ENCODE measurements at regions not wholly inside any gene's neighbourhood (a gene's known extent, or its start where the extent isn't known, plus 50 kb on each side); places are given as distances from the start of the nearest gene placed in this dataset.
A peak's percentile ranks its signal among the peaks of the same experiment; 100 is the strongest.

DNA sequence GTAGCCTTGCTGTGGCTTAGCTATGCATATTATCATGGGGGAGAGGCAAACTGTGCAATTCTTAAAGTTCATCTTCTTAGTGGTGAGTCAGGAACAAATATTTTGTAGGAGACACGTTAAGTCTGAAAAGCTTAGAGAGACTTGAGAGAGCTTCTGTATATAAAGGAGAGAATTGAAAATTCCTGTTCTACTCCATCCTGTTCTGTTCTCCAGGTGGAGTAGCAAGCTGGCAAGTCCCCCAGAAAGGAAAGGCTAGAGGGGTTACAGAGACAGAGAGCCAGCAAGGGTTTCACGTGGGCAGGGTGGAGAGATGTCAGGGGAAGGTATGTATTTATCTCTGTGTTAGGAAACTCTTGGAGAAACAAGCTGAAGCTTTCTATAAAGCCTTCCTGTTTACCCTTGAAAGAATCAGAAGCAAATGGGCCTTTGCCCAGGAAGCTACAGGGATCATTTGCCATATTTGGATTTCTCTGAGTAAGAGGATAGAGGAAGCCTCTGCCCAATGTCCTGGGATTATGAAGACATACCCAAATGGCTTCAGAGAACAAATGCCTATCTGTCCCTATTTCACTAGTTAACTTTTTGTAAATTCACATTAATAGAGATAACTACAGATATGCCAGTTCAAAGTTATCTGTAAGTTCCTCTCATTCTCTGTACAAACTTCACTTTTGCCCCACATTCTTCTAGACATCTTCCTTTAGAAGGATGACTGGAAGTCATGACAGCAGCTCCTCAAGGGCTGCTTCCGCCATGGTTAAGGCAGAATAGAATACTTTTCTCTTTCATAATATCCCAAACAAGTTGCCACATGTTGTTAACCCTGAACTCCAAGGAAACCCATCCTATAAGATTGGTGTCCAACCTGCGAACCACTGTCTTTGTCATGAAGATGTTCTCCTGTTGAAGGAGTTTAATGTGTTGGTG, 126.7 kb upstream of the NEDD9 start:
- no peak for DNase-seq (ENCODE audit: low read depth)

DNA sequence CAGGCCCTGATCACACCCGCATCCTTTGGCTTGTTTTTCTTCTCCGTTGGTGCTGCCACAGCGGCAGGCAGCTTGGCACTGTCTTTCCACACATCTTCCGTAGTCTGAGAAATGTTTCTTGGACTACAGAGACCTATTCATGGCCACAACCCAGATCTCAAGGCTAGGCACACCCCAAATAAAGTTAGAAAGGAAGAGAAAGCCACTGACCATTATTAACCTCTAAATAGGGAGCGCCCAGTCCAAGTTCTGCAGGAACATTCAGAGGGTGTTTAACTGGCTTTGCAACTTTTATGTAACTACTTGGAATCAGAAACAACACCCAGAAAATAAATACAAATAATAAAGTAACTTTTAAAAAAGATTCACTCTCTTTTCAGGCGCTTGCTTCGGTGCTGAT, 124.8 kb upstream of the NEDD9 start:
- no peak for DNase-seq (ENCODE audit: low read depth)

DNA sequence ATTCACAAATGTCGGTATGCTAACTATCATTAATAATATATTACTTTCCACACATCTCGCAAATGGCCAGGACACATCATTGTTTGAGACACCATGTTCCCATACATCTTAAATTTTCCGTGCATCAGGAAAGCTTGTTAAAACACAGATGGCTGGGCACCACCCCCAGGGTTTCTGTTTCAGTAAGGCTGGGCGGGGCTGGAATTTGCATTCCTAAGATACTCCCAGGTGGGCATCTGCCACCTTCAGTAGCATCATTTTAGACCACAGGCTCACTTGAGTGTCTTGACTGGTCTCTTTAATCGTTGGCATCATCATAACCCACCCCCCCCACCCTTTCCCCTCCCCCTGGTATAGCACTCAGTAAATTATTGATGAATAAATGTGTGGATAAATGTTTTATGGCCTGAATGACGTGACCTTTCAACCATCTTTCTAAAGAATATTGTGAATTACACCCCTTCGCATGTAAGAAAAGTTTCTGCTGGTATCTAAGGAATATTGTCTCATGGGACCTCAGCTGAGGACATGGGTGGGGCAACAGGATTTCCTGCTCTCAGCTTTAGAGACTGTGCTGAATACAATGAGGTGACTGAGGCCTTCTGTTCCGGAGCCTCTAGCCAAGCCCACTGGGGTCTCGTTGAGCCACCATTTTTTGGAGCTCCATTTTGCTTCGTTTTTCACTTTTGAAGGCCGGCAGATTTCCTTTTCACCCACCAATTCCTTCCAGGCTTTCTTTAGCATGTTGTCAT, 124.1 kb upstream of the NEDD9 start:
- DNase-seq (ENCODE audit: low read depth) = no peak

DNA sequence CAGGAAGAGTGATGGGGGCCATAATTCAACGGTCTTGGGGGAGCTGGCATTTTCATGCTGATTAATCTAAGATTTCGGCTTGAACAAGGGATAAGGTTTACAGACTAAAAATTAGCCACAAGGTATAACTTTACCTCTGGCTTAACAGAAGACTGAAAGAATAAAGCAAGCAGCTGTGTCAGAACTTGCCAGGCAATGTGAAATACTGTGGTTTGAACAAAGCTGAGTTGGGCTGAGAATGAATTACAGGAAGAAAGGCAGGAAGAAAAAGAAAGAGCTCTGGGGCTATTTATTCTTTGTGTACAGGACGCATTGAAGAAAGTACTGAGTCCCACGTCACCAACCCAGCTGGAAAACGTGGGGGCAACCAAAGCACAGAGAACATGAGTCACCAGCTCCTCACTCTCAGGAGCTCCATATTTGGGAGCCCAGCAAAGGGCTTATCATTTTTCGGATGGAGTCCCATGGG, 121.5 kb upstream of the NEDD9 start:
- DNase-seq (ENCODE audit: low read depth) = peak; percentile 11

DNA sequence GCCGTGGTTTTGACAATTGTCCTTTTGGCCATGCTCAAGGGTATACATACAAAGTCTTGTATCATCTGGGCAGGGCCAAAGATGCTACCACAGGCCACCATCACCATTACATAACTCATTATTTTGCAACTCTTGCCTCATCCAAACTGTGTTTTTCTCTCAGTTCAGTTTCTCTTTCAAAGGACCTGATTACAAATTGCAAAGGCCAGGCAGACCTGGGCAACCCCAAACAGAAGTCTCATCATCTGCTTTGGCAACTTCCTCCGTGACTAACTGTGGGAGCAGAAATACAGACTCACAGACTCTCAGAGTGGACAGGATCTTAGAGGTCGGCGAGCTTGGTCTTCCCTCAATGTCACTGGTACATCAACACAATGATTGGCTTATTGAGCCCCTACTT, 117.8 kb upstream of the NEDD9 start:
- DNase-seq (ENCODE audit: low read depth) = no peak

DNA sequence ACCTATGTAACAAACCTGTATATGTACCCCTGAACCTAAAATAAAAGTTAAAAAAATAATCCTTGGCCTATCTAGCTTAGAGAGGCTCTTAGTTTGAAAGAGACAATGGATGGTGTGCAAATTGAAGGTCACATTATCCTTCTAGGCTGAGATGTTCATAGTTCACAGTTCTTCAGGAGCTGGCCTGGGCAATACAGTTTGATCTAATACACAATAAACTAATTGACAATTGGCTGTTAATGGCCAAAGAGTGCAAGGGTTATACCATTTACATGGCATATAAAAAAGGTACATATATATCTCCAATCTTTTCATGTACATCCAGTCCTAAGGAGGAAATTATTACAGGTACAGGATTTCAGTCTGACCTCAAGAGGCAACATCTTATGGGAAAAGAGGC, 117.4 kb upstream of the NEDD9 start:
- DNase-seq (ENCODE audit: low read depth) = no peak

DNA sequence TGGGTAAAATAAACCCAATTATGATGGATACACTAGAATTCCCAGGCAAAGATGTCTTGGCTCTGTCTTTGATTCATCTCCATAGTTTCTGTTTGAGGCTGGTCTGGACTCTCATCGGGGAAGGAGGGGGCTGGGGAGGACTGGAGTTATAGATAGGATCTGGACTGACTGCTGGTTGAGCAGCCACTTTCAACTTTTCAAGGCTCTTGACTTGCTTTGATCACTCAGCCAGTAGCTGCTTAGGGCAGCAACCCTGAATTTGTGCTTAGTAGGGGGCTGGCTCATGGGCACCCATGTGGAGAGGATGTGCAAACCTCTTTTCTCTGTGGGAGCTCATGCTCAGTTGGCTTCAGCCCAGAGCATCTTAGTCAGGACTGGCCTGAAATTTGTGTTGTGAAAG, 114.0 kb upstream of the NEDD9 start:
- DNase-seq (ENCODE audit: low read depth) = no peak

DNA sequence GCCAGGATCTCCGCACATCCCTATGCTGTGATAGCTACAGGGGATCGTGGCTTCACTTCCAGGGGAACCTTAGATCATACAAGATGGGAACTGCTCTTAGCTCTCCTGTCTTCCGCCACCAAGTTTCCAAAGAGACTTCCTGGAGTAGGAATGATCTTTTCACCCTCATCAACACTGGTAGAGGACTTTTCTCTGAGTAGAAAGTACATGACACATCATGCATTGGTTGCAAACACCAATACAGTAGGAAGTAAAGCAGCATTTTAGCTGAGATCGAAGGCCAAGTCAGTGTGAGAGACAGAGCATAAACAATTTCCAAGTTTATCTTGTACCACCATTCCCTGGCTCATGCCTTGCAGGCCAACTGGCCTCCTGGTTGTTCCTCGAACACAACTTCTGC, 113.1 kb upstream of the NEDD9 start:
- DNase-seq (ENCODE audit: low read depth) = no peak

DNA sequence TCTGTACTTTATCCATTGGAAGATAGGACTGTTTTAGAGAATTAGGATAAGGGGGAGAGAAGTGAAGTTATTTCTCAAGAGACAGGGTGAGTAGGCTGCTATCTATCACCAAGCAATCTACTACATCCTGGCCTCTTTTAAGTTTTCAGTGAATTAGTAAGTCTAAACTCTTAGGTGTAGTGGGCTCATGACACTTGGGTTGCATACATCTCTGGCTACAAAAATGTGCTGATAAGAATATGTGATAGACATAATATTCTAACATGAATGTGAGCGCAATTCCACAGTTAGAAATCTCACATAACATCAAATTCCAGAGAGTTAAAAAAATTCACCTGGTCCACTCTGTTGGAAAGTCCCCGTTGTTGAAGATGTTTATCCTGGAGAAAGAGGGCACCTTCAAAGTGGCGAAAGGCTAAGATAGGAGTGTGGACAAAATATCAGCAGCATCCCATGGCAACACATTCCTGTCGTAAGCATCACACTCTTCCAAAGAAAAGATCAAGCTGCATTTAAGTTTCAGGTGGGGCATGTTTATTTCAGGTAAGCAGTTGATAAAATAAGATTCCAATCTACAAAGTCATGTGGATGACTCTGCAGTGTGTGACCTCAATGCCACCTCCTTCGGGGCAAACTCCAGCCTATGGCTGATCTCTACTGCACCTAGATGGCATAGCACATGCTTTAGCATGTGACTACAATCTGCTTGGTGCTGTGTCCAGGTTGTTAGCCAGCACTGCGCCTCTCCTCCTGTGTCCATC, 111.7 kb upstream of the NEDD9 start:
- DNase-seq (ENCODE audit: low read depth) = no peak

DNA sequence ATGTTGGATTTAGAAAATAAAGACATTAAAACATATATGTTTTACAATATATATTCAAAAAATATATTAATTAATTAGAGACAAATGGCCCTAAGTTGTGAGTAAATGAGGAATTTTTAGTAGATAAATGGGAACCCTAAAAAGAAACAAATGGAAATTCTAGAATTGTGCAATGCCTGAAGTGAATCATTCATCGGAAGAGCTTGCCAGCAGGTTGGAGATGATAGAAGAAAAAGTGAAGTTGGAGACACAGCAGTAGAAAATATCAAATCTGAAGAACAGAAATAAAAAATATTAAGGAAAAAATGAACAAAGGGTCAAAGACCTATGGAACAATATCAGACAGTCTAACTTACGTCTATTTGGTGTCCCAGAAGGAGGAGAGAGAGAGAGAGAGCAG, 109.4 kb upstream of the NEDD9 start:
- no peak for DNase-seq (ENCODE audit: low read depth)

DNA sequence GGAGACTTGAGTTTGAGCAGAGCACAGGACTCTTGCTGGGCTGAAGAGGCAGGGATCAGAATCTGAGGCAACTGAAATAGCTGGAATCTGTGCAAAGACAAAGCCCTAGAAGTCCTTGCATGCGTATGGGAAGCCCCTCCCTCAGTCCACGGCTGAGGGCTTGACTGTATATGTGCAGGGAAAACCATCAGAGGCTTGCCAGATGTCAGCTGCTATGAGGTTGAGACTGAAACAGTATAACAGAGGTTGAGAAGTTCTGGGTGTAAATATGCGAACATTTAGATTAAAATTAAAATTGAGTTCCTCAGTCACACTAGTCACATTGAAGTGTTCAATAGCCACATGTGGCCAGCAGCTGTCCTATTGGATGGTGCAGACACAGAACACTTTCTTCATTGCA, 108.8 kb upstream of the NEDD9 start:
- DNase-seq (ENCODE audit: low read depth) = no peak

DNA sequence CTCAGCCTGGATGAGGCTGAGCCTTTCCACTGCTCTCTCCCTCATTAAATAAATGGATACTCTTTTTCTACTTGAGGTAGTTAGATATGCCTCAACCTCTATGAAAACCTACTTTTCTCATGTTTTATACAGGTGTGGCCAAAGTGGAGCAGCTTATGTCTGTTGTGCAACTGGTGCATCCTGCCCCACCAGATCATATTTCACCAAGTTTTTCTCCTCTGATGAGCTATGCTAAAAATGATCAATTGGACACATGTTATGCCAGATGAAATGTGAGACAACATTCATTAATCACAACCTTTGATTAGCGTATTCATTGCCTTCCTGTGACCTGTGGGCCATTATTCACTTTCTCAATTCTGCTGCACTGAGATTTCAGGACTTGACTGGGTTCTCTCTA, 106.9 kb upstream of the NEDD9 start:
- no peak for DNase-seq (ENCODE audit: low read depth)

DNA sequence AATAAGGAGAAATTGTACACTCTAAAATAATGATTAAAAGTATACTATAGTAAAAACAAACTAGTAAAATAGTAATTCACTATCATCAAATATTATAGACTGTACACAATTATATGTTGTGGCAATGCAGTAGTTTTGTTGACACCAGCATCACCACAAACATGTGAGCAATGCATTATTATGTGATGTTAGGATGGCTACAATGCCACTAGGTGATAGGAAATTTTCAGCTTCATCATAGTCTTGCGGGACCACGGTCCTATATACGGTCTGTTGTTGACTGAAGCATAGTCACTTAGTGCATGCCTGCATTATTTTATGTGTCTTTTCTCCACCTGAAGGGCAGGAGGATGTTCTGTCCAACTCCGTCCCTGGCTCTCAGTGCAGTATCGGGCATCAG, 104.8 kb upstream of the NEDD9 start:
- no peak for DNase-seq (ENCODE audit: low read depth)

DNA sequence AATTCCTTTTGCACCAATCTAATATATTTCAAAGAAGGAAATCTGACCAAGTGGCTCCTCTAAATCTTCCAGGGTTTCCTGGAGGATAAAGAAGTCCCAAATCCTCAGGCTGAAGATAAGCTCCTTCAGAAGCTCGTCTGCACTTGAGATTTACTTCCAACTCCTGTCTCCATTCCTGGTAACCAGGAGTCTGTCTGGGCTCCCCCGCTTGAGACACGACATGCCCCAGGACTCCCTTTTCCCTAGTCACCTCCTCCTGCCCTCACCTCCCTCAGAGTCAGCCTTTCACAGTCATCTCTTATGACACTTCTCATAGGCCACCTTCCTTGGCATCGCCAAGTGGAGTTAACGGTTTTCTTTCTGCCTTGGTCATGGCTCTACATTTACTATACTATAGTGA, 103.4 kb upstream of the NEDD9 start:
- no peak for DNase-seq (ENCODE audit: low read depth)

DNA sequence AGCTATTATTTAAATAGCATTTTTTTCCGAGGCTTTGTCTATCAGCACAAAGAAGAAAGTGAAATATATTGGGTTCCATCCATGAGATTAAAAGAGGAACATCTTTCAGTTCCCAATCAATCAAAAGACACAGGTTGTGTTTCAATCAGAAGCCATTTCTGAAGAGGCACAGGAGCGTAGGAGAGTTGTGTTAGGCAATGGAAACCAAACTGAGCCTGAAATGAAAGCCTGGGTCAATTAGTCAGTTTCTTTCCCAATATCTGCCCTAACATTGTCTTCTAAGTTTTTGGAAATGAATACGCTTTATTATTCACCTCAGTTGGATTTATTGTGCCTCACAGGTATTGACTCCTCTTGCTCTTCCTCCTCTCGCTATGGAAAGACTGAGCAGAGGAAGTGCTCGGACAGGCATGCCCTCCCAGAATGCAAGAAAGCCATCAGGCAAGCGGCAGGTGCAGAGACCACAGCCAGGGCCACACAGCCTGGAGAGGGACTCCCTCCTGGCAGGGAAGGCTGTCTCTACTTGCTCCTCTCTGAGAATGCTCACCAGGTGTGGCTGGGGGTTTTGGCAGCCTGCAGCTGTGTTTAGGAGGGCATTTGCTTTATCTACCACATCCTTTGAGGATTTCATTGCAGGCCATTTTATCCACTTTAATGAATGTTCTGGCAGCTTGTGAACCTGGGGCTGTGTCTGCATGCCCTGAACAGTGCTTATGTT, 100.8 kb upstream of the NEDD9 start:
- DNase-seq (ENCODE audit: low read depth) = no peak

DNA sequence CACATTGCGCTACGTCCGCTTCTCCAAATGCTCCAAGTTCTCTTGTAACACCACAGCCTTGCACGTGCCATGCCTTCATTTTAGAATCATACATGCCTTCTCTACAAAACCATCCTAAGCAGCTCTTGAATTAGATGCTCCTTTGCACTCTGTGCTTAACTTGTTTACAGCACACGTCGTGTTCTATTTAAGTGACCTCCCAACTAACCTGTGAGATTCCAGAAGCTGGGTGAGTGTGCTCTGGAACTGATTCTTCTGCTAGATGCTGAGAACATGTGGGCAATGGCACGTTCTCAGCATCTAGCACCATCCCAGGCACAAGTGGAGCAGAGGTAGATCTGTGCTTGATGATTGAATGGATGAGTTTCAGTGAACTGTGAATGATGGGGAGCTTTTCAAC, 100.0 kb upstream of the NEDD9 start:
- DNase-seq (ENCODE audit: low read depth) = no peak

DNA sequence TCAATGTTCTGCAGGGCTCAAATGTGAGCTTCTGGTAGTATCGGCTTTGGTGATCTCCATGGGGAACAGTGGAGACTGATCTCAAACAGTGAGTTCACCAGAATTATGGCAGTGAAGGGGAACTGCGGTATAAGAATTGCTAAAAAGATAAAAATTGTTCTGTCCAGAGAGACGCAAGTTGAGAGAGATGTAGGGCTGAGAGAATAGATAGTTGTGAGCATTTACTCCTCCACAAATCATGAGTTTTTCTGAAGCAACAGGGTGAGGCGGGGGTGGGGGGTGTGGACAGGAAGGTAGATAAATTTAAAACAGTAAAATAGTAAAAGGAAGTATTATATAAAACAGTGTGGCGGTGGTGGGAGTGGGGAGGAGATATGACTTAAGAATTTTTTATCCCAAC, 98.6 kb upstream of the NEDD9 start:
- no peak for DNase-seq (ENCODE audit: low read depth)

DNA sequence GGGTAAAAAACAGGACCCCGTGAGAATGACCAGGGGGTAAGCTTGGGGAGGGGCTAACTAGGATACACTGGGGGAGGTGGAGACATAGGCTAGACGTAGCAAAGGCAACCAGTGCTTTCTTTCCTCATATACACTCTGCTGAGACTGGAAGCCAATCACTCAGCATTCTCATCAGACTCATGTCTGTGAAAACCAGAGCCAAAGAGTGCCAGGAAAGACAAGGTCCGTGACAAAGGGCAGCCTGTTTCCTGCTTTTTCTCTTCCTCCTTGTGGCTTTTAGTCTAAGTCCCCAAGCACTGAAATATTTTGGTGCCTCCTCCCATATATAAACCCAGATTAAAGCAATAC, 97.9 kb upstream of the NEDD9 start:
- DNase-seq (ENCODE audit: low read depth) = no peak

DNA sequence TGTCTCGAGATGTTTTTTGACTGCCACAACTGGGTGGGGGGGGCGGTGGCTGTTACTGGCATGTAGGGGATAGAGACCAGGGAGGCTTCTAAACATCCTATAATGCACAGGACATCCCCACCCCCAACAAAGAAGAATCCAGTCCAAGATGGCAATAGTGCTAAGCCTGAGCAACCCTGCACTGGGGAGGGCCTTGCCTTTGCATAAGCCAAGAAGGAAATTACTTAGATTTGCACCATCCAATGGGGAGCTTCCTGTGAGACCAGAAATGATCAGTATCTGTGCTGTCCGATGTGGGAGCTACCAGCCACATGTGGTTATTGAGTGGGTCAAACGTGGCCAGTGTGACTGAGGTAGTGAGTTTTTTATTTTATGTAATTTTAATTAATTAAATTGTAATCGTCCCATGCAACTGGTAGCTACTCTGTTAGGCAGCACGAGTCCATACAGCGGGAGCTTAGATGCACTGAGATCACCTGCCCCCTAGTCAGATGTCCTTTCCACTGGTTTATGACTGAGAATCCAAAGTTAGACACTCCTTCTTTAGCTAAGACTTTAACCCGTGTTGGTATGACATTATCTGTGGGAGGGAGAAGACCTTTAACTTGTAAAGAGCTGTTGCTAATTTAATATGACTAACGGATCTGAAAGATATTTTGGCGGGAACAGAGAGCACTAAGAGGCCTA, 97.4 kb upstream of the NEDD9 start:
- no peak for DNase-seq (ENCODE audit: low read depth)

DNA sequence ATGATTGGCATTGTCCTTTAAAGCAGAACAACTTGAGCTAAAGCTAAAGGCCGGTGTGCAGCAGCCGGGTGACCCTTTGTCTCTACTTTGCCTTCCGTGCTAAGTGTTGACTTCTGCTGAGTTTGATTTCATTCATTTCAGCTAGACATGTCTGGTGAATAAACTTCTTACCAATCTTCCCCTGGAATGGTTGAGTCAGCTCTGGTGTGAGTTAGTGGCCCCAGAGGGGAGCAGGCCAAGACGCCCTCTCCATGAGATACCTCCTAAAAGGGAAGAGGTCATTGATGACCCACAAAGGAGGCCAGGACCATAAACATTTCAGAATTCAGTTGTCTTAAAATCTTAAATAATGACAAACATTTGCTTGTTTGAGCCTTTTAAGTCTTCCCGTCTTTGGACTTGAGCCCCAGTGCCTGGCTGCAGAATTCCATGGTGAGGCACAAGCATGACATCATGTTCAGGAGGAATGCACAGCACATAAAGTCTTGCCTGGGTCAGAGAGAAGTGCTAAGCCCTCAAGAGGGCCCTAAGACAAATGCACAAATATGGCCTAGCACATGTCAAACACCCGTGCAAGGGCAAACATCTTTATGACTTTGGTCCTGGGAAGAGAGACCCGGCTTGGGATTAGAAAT, 96.3 kb upstream of the NEDD9 start:
- DNase-seq (ENCODE audit: low read depth) = no peak

DNA sequence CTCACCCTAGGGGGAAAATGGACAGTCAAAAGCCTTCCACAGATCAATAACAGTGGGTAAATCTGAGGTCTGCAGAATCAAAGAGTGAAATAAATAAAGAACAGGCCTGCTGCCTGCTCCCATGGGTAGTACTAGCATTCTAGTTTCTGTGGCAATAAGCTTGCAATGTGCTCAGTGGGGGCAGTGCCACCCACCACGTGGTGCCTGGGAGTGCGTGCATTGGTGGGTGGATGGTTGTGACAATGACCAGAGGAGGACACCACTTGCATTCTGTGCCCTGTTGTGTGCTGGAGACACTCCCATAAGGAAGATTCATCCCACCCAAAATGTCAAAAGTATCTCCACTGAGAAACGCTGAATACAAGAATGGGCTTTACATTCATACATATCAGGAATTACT, 95.5 kb upstream of the NEDD9 start:
- DNase-seq (ENCODE audit: low read depth) = no peak

All from activated T-helper 1 cell treated with Interleukin-2 at 50 U/mL for 16 hours (primary cell).